ENCODE measurements at regions not wholly inside any gene's neighbourhood (a gene's known extent, or its start where the extent isn't known, plus 50 kb on each side); places are given as distances from the start of the nearest gene placed in this dataset.

DNA sequence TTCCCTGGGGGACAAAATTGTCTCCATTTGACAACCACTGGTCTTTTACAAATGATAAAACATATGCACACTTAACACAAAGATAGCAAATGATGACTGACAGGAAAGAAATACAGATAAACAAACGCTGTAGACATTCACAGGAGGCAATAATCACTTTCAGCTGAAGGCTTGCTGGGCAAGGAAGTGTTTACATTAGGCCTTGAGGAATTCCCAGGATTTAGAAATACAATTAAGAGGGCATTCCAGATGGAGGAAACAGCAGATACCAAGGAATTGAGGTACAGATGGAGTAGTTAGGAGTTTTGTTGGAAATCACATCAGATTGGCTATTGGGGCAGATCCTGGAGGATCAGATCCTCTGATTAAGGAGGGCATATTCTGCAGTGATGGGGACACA lies 93.9 kb downstream of the DYRK2 start:
- Histone ChIP-seq H3K4me3 (ENCODE audit: low read depth, low read length) (no peak overlapping the region), H3K27me3 (ENCODE audit: control insufficient read depth, insufficient read depth, low read length) (no peaks in the 10 kb centered on the region), H3K36me3 (ENCODE audit: control insufficient read depth, insufficient read depth, low read length) (no peaks in the 10 kb centered on the region)
- TF ChIP-seq, protein P1, sequence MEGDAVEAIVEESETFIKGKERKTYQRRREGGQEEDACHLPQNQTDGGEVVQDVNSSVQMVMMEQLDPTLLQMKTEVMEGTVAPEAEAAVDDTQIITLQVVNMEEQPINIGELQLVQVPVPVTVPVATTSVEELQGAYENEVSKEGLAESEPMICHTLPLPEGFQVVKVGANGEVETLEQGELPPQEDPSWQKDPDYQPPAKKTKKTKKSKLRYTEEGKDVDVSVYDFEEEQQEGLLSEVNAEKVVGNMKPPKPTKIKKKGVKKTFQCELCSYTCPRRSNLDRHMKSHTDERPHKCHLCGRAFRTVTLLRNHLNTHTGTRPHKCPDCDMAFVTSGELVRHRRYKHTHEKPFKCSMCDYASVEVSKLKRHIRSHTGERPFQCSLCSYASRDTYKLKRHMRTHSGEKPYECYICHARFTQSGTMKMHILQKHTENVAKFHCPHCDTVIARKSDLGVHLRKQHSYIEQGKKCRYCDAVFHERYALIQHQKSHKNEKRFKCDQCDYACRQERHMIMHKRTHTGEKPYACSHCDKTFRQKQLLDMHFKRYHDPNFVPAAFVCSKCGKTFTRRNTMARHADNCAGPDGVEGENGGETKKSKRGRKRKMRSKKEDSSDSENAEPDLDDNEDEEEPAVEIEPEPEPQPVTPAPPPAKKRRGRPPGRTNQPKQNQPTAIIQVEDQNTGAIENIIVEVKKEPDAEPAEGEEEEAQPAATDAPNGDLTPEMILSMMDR (IDR thresholded peaks at IDR 0.05; ENCODE audit: insufficient read depth, low read length, poor library complexity, severe bottlenecking): no peak
- no peak for DNase-seq (ENCODE audit: low read depth)

DNA sequence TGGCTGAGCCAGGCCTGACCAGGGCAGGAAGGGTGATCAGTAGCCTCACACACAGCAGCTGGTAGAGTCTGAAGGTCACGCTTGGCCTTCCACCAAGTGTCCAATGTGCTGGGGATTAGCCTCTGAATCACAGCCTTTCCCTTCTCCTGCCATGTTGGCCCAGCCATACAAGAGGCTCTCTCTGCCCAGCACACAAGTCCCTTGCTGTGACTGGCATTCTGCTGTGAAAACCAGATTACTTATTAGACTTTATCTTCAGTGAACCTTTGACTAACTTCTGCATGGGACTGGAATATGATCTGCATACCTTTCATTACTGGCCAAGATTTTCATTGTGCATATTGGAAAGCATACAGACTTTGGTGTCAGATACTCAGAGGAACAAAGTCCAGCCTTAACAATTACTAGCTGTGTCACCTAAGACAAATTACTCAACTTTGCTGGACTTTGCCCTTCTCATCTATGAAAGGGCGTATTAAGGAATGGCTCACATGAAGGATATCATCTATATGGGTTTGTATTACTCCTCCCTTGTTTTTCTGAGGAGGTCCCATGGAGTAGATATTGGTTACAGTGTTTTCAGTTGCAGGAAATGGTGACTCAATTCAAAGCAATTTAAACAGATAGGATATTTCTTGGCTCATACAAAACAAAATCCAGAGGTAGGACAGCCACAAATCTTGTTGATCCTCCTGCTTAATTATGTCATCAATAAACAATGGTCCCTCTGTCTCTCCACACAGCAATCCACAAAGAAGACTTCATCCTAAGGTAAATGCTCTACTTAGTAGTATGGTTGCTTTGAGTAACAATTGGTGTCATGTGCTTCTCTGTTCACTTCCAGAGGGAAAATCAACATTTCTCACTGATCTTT lies 99.6 kb downstream of the DYRK2 start:
- Histone ChIP-seq H3K4me3 (ENCODE audit: low read depth, low read length) (no peak overlapping the region), H3K27me3 (ENCODE audit: control insufficient read depth, insufficient read depth, low read length) (no peaks in the 10 kb centered on the region), H3K36me3 (ENCODE audit: control insufficient read depth, insufficient read depth, low read length) (no peaks in the 10 kb centered on the region)
- TF ChIP-seq, protein P1 (IDR thresholded peaks at IDR 0.05; ENCODE audit: insufficient read depth, low read length, poor library complexity, severe bottlenecking): no peak
- no peak for DNase-seq (ENCODE audit: low read depth)

DNA sequence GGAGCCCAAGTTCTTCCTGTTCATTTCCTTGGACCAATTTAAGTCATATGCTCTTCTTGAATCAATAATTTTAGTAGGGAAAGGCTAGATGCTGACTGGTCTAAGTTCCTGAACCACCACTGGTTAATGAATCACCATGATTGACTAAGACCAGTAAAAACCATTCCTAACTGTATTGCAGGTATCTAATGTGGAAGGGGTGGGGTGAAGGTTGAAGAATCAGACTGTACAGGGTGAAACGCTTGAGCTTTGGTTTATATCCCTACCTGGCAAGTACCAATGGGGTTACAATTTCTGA lies 100.1 kb downstream of the DYRK2 start:
- Histone ChIP-seq H3K4me3 (ENCODE audit: low read depth, low read length) (no peak overlapping the region), H3K27me3 (ENCODE audit: control insufficient read depth, insufficient read depth, low read length) (no peaks in the 10 kb centered on the region), H3K36me3 (ENCODE audit: control insufficient read depth, insufficient read depth, low read length) (no peaks in the 10 kb centered on the region)
- TF ChIP-seq, protein P1 (IDR thresholded peaks at IDR 0.05; ENCODE audit: insufficient read depth, low read length, poor library complexity, severe bottlenecking): no peak
- DNase-seq (ENCODE audit: low read depth): no peak

DNA sequence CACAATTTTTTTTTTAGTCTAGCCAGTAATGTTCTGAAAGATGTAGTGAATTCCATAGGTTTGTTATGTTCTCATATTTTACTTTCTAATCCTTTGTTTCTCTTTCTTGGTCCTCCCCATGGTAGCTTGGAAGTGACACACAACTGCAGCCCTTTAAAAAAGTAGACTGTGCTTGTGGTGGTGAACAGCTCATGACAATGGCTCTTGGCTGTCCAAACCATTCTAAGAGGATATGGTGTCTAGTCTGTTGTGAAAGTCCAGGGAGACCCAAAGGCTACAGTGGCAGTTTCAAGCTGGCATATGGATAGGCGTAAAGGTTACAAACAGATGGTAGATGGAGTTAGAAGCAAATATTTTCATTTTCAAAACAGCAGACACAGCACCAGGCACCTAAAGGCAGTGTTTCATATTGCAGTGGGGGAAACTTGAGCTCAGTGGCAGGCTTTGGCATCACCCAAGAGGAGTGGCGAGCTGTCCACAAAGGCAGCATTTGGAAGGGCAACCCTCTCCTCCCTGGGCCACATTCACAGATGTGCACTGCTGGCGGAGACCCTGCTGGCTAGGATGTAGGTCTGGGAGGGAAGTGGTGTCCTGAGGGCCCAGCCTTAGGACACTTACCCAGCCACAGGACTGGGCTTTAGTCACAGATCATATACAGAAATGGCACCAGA lies 102.1 kb downstream of the DYRK2 start:
- H3K4me3 ChIP-seq (ENCODE audit: low read depth, low read length): no peak overlapping the region
- TF ChIP-seq, protein P1 (IDR thresholded peaks at IDR 0.05; ENCODE audit: insufficient read depth, low read length, poor library complexity, severe bottlenecking): no peak
- DNase-seq (ENCODE audit: low read depth): no peak
- H3K27me3 ChIP-seq (ENCODE audit: control insufficient read depth, insufficient read depth, low read length): no peaks in the 10 kb centered on the region
- H3K36me3 ChIP-seq (ENCODE audit: control insufficient read depth, insufficient read depth, low read length): no peaks in the 10 kb centered on the region

DNA sequence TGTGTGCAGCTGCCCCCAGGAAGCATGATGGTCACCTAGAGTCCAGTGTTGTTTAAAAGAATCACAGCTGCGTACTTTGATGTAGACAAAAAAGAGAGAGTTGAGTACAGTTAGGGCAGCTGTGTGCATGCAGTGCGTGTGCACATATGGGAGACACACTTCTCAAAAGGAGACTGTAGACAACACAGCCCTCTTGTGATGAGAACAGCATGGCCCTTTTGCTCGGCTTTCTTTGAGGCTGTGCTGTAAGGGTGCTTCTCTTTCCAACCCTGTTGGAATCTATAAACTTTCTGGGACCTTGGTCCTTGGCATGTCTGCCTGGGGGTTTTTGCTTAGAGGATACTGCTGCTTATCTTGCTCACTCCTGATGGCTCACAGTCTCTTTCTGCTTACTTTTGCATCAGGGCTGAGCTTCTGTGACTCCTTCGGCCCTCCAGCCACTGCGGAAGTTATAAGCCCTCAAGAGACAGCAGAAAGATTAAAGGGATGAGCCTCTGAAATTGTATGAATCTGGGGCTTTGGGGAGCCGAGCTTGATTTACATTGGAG lies 102.9 kb downstream of the DYRK2 start:
- no peak for DNase-seq (ENCODE audit: low read depth)
- Histone ChIP-seq H3K36me3 (ENCODE audit: control insufficient read depth, insufficient read depth, low read length) (no peaks in the 10 kb centered on the region), H3K4me3 (ENCODE audit: low read depth, low read length) (no peak overlapping the region), H3K27me3 (ENCODE audit: control insufficient read depth, insufficient read depth, low read length) (no peaks in the 10 kb centered on the region)
- TF ChIP-seq, protein P1 (IDR thresholded peaks at IDR 0.05; ENCODE audit: insufficient read depth, low read length, poor library complexity, severe bottlenecking): no peak
